ENCODE measurements at regions not wholly inside any gene's neighbourhood (a gene's known extent, or its start where the extent isn't known, plus 50 kb on each side); places are given as distances from the start of the nearest gene placed in this dataset.

GRCh38 chr13:65508745-65509144, 1721.4 kb downstream of the PCDH9 start:
- H3K4me3 ChIP-seq, result no peak overlapping the region
- TF ChIP-seq CTCF (IDR thresholded peaks at IDR 0.05), result no peak
- H3K27me3 ChIP-seq (replicated peaks; ENCODE audit: insufficient read depth), result no peaks in the 10 kb centered on the region
- H3K4me1 ChIP-seq (ENCODE audit: control insufficient read depth in 1 of 2, low read depth in 2 of 2), result no peaks in the 10 kb centered on the region
- no peak overlapping the region for H3K27ac ChIP-seq
- ATAC-seq (ENCODE audit: insufficient number of reproducible peaks, low FRiP score, low read depth) (no peak), DNase-seq (ENCODE audit: low spot score) (no peak)
- H3K36me3 ChIP-seq, result no peaks in the 10 kb centered on the region
- no peaks in the 10 kb centered on the region for H3K9me3 ChIP-seq

DNA sequence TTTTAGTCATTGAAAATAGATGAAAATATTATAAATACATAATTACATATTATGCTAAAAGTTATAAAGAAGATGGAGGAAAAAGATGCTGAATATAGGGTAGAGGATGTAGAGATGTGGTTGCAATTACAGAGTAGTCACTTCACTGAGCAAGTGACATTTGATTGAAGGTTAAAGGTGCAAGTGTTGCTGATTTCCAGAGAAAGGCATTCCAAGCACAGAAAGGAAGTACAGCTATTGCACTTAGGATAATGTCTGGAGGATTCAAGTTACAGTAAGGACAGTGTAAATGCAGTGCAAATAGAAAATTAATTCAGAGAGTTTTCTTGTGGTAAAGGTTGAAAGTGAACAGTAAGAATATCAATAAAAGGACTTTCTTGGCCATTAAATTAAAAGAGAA, 1721.8 kb downstream of the PCDH9 start:
- ATAC-seq (ENCODE audit: insufficient number of reproducible peaks, low FRiP score, low read depth) (no peak), DNase-seq (ENCODE audit: low spot score) (no peak)
- no peak for TF ChIP-seq CTCF (IDR thresholded peaks at IDR 0.05)
- Histone ChIP-seq H3K4me1 (ENCODE audit: control insufficient read depth in 1 of 2, low read depth in 2 of 2) (no peaks in the 10 kb centered on the region), H3K27ac (no peak overlapping the region), H3K4me3 (no peak overlapping the region), H3K9me3 (no peaks in the 10 kb centered on the region), H3K36me3 (no peaks in the 10 kb centered on the region), H3K27me3 (replicated peaks; ENCODE audit: insufficient read depth) (no peaks in the 10 kb centered on the region)

GRCh38 chr13:65505941-65506340, 1724.2 kb downstream of the PCDH9 start:
- Histone ChIP-seq H3K27me3 (replicated peaks; ENCODE audit: insufficient read depth) (no peaks in the 10 kb centered on the region), H3K9me3 (no peaks in the 10 kb centered on the region), H3K27ac (no peak overlapping the region), H3K36me3 (no peaks in the 10 kb centered on the region), H3K4me3 (no peak overlapping the region), H3K4me1 (ENCODE audit: control insufficient read depth in 1 of 2, low read depth in 2 of 2) (no peaks in the 10 kb centered on the region)
- ATAC-seq (ENCODE audit: insufficient number of reproducible peaks, low FRiP score, low read depth) (no peak), DNase-seq (ENCODE audit: low spot score) (no peak)
- TF ChIP-seq CTCF (IDR thresholded peaks at IDR 0.05), result no peak

- no peak overlapping the region for H3K4me3 ChIP-seq
- no peak for TF ChIP-seq CTCF (IDR thresholded peaks at IDR 0.05)
- no peak for ATAC-seq (ENCODE audit: insufficient number of reproducible peaks, low FRiP score, low read depth)
- H3K4me1 ChIP-seq (ENCODE audit: control insufficient read depth in 1 of 2, low read depth in 2 of 2), result no peaks in the 10 kb centered on the region
- H3K9me3 ChIP-seq, result no peaks in the 10 kb centered on the region
- H3K27me3 ChIP-seq (replicated peaks; ENCODE audit: insufficient read depth), result no peaks in the 10 kb centered on the region
- H3K27ac ChIP-seq, result no peak overlapping the region
- no peaks in the 10 kb centered on the region for H3K36me3 ChIP-seq
- no peak for DNase-seq (ENCODE audit: low spot score)
Measured at GRCh38 chr13:65504213-65504612, 1725.9 kb downstream of the PCDH9 start.

GRCh38 chr13:65500481-65500880, 1729.7 kb downstream of the PCDH9 start:
- Histone ChIP-seq H3K4me3 (no peak overlapping the region), H3K27me3 (replicated peaks; ENCODE audit: insufficient read depth) (no peaks in the 10 kb centered on the region), H3K27ac (no peak overlapping the region), H3K9me3 (no peaks in the 10 kb centered on the region), H3K36me3 (no peaks in the 10 kb centered on the region), H3K4me1 (ENCODE audit: control insufficient read depth in 1 of 2, low read depth in 2 of 2) (no peaks in the 10 kb centered on the region)
- ATAC-seq (ENCODE audit: insufficient number of reproducible peaks, low FRiP score, low read depth), result no peak
- TF ChIP-seq CTCF (IDR thresholded peaks at IDR 0.05), result no peak
- DNase-seq (ENCODE audit: low spot score), result no peak
